ENCODE measurements at regions not wholly inside any gene's neighbourhood (a gene's known extent, or its start where the extent isn't known, plus 50 kb on each side); places are given as distances from the start of the nearest gene placed in this dataset.
"Not testable (repeated sequence)": the region's sequence is repeated elsewhere in the genome, so short reads cannot be mapped to it uniquely, and the experiment has no call there.

- not testable (repeated sequence) for DNase-seq (ENCODE audit: low spot score)
These were observed 70.8 kb downstream of the TBC1D26 start for GRCh38 chr17:15802917-15803316.

GRCh38 chr17:15806825-15807224 is 74.7 kb downstream of the TBC1D26 start:
- not testable (repeated sequence) for DNase-seq (ENCODE audit: low spot score)

- not testable (repeated sequence) for DNase-seq (ENCODE audit: low spot score)
These were observed 81.3 kb downstream of the TBC1D26 start for GRCh38 chr17:15813388-15813787.

- DNase-seq (ENCODE audit: low spot score) = not testable (repeated sequence)
These were observed 81.9 kb downstream of the TBC1D26 start for GRCh38 chr17:15814003-15814402.

GRCh38 chr17:15817861-15818260 is 85.8 kb downstream of the TBC1D26 start:
- DNase-seq (ENCODE audit: low spot score) = not testable (repeated sequence)

GRCh38 chr17:15822280-15822679 is 90.2 kb downstream of the TBC1D26 start:
- DNase-seq (ENCODE audit: low spot score) = not testable (repeated sequence)

GRCh38 chr17:15828727-15829314 is 96.7 kb downstream of the TBC1D26 start:
- DNase-seq (ENCODE audit: low spot score) = peak; percentile 79

- DNase-seq (ENCODE audit: low spot score) = not testable (repeated sequence)
These were observed 98.1 kb downstream of the TBC1D26 start for GRCh38 chr17:15830221-15830620.

- not testable (repeated sequence) for DNase-seq (ENCODE audit: low spot score)
These were observed 99.1 kb downstream of the TBC1D26 start for GRCh38 chr17:15831182-15831581.

- not testable (repeated sequence) for DNase-seq (ENCODE audit: low spot score)
These were observed 100.9 kb downstream of the TBC1D26 start for GRCh38 chr17:15832921-15833480.

- DNase-seq (ENCODE audit: low spot score) = not testable (repeated sequence)
These were observed 101.8 kb downstream of the TBC1D26 start for GRCh38 chr17:15833890-15834289.

- not testable (repeated sequence) for DNase-seq (ENCODE audit: low spot score)
These were observed 103.4 kb downstream of the TBC1D26 start for GRCh38 chr17:15835481-15835880.

GRCh38 chr17:15836249-15836982 is 104.3 kb downstream of the TBC1D26 start:
- DNase-seq (ENCODE audit: low spot score) = not testable (repeated sequence)

GRCh38 chr17:15836991-15837390 is 104.9 kb downstream of the TBC1D26 start:
- not testable (repeated sequence) for DNase-seq (ENCODE audit: low spot score)

- not testable (repeated sequence) for DNase-seq (ENCODE audit: low spot score)
These were observed 97.3 kb upstream of the ADORA2B start for GRCh38 chr17:15847447-15848229.

GRCh38 chr17:15849054-15849453 is 95.9 kb upstream of the ADORA2B start:
- peak; percentile 26 for DNase-seq (ENCODE audit: low spot score)

GRCh38 chr17:15850071-15850470 is 94.9 kb upstream of the ADORA2B start:
- DNase-seq (ENCODE audit: low spot score) = not testable (repeated sequence)

- not testable (repeated sequence) for DNase-seq (ENCODE audit: low spot score)
These were observed 94.2 kb upstream of the ADORA2B start for GRCh38 chr17:15850687-15851086.

- not testable (repeated sequence) for DNase-seq (ENCODE audit: low spot score)
These were observed 92.1 kb upstream of the ADORA2B start for GRCh38 chr17:15852863-15853262.

GRCh38 chr17:15856191-15856590 is 88.7 kb upstream of the ADORA2B start:
- not testable (repeated sequence) for DNase-seq (ENCODE audit: low spot score)

GRCh38 chr17:15856745-15857144 is 88.2 kb upstream of the ADORA2B start:
- not testable (repeated sequence) for DNase-seq (ENCODE audit: low spot score)

GRCh38 chr17:15858082-15858481 is 86.8 kb upstream of the ADORA2B start:
- DNase-seq (ENCODE audit: low spot score) = not testable (repeated sequence)
